Neutrophil (primary cell): ENCODE measurements at regions not wholly inside any gene's neighbourhood (a gene's known extent, or its start where the extent isn't known, plus 50 kb on each side); places are given as distances from the start of the nearest gene placed in this dataset.

Experiments used
- H3K27ac ChIP-seq: fragments of 200-600 bp; sonication (generic); 2 replicates; pipeline ENCODE4 v1.5.1; 2016; ENCODE audit warnings: mild to moderate bottlenecking, moderate library complexity
- H3K27me3 ChIP-seq: fragments of 200-600 bp; sonication (generic); 2 replicates; pipeline ENCODE4 v1.6.0; 2016; ENCODE audit warnings: mild to moderate bottlenecking
- H3K36me3 ChIP-seq: fragments of 200-600 bp; sonication (generic); 2 replicates; pipeline ENCODE4 v1.5.1; 2017
- H3K4me1 ChIP-seq, 2 experiments: fragments of 200-600 bp in 1 of 2; sonication (generic) in 1 of 2; 1 replicate in 1 of 2; 2 replicates in 1 of 2; pipeline versions ENCODE4 v1.5.1 to v1.6.1; 2013 to 2016; ENCODE audit warnings: low read depth in 1 of 2, low read length in 1 of 2, mild to moderate bottlenecking in 1 of 2, moderate library complexity in 1 of 2; ENCODE audit not compliant: control insufficient read depth in 1 of 2, insufficient read depth in 1 of 2
- H3K4me3 ChIP-seq, 2 experiments: fragments of 200-600 bp in 1 of 2; sonication (generic) in 1 of 2; 1 replicate in 1 of 2; 2 replicates in 1 of 2; pipeline ENCODE4 v1.5.1; 2013 to 2016; ENCODE audit warnings: low read depth in 1 of 2, low read length in 1 of 2, mild to moderate bottlenecking in 1 of 2, moderate library complexity in 1 of 2
- H3K9me3 ChIP-seq: fragments of 200-600 bp; sonication (generic); 2 replicates; pipeline ENCODE4 v1.5.1; 2016
- CTCF ChIP-seq: fragments of 200-600 bp; sonication (generic); IDR thresholded peaks from 2 replicates; pipeline ENCODE4 v1.5.1; 2016; ENCODE audit warnings: antibody characterized with exemption

GRCh38 chr14:97625477-97625876, 828.3 kb downstream of the VRK1 start:
- Histone ChIP-seq H3K36me3 (no peaks in the 10 kb centered on the region), H3K9me3 (no peaks in the 10 kb centered on the region), H3K27me3 (peaks cover 9% of the 10 kb centered on the region), H3K27ac (no peak overlapping the region), H3K4me3 (no peak overlapping the region), H3K4me1 (no peaks in the 10 kb centered on the region)
- no peak for TF ChIP-seq CTCF

GRCh38 chr14:97626088-97626487, 828.9 kb downstream of the VRK1 start:
- Histone ChIP-seq H3K4me3 (no peak overlapping the region), H3K27me3 (peaks cover 9% of the 10 kb centered on the region), H3K36me3 (no peaks in the 10 kb centered on the region), H3K27ac (no peak overlapping the region), H3K9me3 (no peaks in the 10 kb centered on the region), H3K4me1 (no peaks in the 10 kb centered on the region)
- TF ChIP-seq CTCF, result no peak

GRCh38 chr14:97630249-97630648, 833.1 kb downstream of the VRK1 start:
- Histone ChIP-seq H3K36me3 (no peaks in the 10 kb centered on the region), H3K27ac (no peak overlapping the region)
- no peak for TF ChIP-seq CTCF

GRCh38 chr14:97633131-97633738, 836.1 kb downstream of the VRK1 start:
- no peaks in the 10 kb centered on the region for H3K27me3 ChIP-seq
- H3K27ac ChIP-seq, result no peak overlapping the region
- no peak for TF ChIP-seq CTCF
- H3K4me3 ChIP-seq, result no peak overlapping the region
- no peaks in the 10 kb centered on the region for H3K9me3 ChIP-seq
- peaks cover 21 to 22% of the 10 kb centered on the region in 2 experiments for H3K4me1 ChIP-seq
- no peaks in the 10 kb centered on the region for H3K36me3 ChIP-seq

More at GRCh38 chr14:97630249-97630648, 833.1 kb downstream of the VRK1 start:
- Histone ChIP-seq H3K4me1 (peaks cover 4% of the 10 kb centered on the region in 2 experiments), H3K4me3 (no peak overlapping the region), H3K27me3 (no peaks in the 10 kb centered on the region), H3K9me3 (no peaks in the 10 kb centered on the region)

GRCh38 chr14:97634751-97635150, 837.6 kb downstream of the VRK1 start:
- Histone ChIP-seq H3K9me3 (no peaks in the 10 kb centered on the region), H3K27me3 (no peaks in the 10 kb centered on the region), H3K27ac (peak overlapping the region; percentile 47), H3K4me3 (peak overlapping the region; percentile 26 to 56), H3K4me1 (peaks cover 34 to 37% of the 10 kb centered on the region in 2 experiments), H3K36me3 (no peaks in the 10 kb centered on the region)
- no peak for TF ChIP-seq CTCF
